GM19397 (cell line): ENCODE measurements at regions not wholly inside any gene's neighbourhood (a gene's known extent, or its start where the extent isn't known, plus 50 kb on each side); places are given as distances from the start of the nearest gene placed in this dataset.
"Not testable (repeated sequence)": the region's sequence is repeated elsewhere in the genome, so short reads cannot be mapped to it uniquely, and the experiment has no call there.

Experiments
- ATAC-seq: cut with Tn5 transposase; IDR thresholded peaks from one replicate; pipeline ENCODE4 v1.9.1; 2021; ENCODE audit warnings: mild to moderate bottlenecking, moderate library complexity; ENCODE audit not compliant: unreplicated experiment

GRCh38 chr5:57002959-57003485 is 51.1 kb upstream of the MIER3 start:
- ATAC-seq: no peak

- not testable (repeated sequence) for ATAC-seq
These were observed 51.6 kb upstream of the MIER3 start for GRCh38 chr5:57003566-57003965.

- no peak for ATAC-seq
These were observed 52.9 kb upstream of the MIER3 start for GRCh38 chr5:57004800-57005199.

- peak; percentile 68 for ATAC-seq
These were observed 55.4 kb upstream of the MIER3 start for GRCh38 chr5:57007344-57007743.

- ATAC-seq: no peak
These were observed 57.9 kb upstream of the MIER3 start for GRCh38 chr5:57009811-57010210.

GRCh38 chr5:57010786-57011185 is 58.9 kb upstream of the MIER3 start:
- ATAC-seq: no peak

GRCh38 chr5:57012511-57012910 is 60.6 kb upstream of the MIER3 start:
- ATAC-seq: no peak

GRCh38 chr5:57025961-57026360 is 74.0 kb upstream of the MIER3 start:
- no peak for ATAC-seq

- no peak for ATAC-seq
These were observed 76.2 kb upstream of the MIER3 start for GRCh38 chr5:57028161-57028560.

- no peak for ATAC-seq
These were observed 80.2 kb upstream of the MIER3 start for GRCh38 chr5:57032151-57032551.

GRCh38 chr5:57033103-57033502 is 81.2 kb upstream of the MIER3 start:
- no peak for ATAC-seq

GRCh38 chr5:57033503-57033902 is 81.6 kb upstream of the MIER3 start:
- no peak for ATAC-seq

- no peak for ATAC-seq
These were observed 82.4 kb upstream of the MIER3 start for GRCh38 chr5:57034201-57034916.

- ATAC-seq: no peak
These were observed 84.0 kb upstream of the MIER3 start for GRCh38 chr5:57035955-57036354.

- ATAC-seq: no peak
These were observed 84.8 kb upstream of the MIER3 start for GRCh38 chr5:57036761-57037160.

GRCh38 chr5:57037355-57037754 is 85.4 kb upstream of the MIER3 start:
- ATAC-seq: no peak

GRCh38 chr5:57041570-57041969 is 89.6 kb upstream of the MIER3 start:
- no peak for ATAC-seq

GRCh38 chr5:57042524-57042931 is 90.6 kb upstream of the MIER3 start:
- ATAC-seq: no peak

GRCh38 chr5:57054135-57054534 is 102.2 kb upstream of the MIER3 start:
- no peak for ATAC-seq

GRCh38 chr5:57054671-57055070 is 102.7 kb upstream of the MIER3 start:
- no peak for ATAC-seq

GRCh38 chr5:57055731-57056130 is 103.8 kb upstream of the MIER3 start:
- no peak for ATAC-seq

- ATAC-seq: no peak
These were observed 110.1 kb upstream of the GPBP1 start for GRCh38 chr5:57063773-57064172.
